ENCODE measurements at regions not wholly inside any gene's neighbourhood (a gene's known extent, or its start where the extent isn't known, plus 50 kb on each side); places are given as distances from the start of the nearest gene placed in this dataset.

GRCh38 chr3:104785947-104786346 lies 580.8 kb upstream of the ALCAM start:
- Histone ChIP-seq H3K36me3 (ENCODE audit: control insufficient read depth, insufficient read depth, low read length) (no peaks in the 10 kb centered on the region), H3K4me3 (ENCODE audit: low read length) (no peak overlapping the region), H3K9me3 (ENCODE audit: control insufficient read depth, low read depth, low read length) (peaks cover 3% of the 10 kb centered on the region), H3K4me1 (ENCODE audit: control insufficient read depth, insufficient read depth, low read length) (no peaks in the 10 kb centered on the region), H3K27ac (ENCODE audit: low read length) (no peak overlapping the region), H3K27me3 (ENCODE audit: control insufficient read depth, insufficient read depth, low read length) (no peaks in the 10 kb centered on the region)
- DNase-seq: no peak
- whole genome bisulfite sequencing (ENCODE audit: insufficient coverage, low lambda C conversion rate): 87% methylated on average over 3 of the region's 5 CpGs

GRCh38 chr3:104787306-104787705 lies 579.4 kb upstream of the ALCAM start:
- Histone ChIP-seq H3K4me1 (ENCODE audit: control insufficient read depth, insufficient read depth, low read length) (no peaks in the 10 kb centered on the region), H3K27me3 (ENCODE audit: control insufficient read depth, insufficient read depth, low read length) (no peaks in the 10 kb centered on the region), H3K9me3 (ENCODE audit: control insufficient read depth, low read depth, low read length) (peaks cover 3% of the 10 kb centered on the region), H3K27ac (ENCODE audit: low read length) (no peak overlapping the region), H3K4me3 (ENCODE audit: low read length) (no peak overlapping the region), H3K36me3 (ENCODE audit: control insufficient read depth, insufficient read depth, low read length) (no peaks in the 10 kb centered on the region)
- no peak for DNase-seq

DNA sequence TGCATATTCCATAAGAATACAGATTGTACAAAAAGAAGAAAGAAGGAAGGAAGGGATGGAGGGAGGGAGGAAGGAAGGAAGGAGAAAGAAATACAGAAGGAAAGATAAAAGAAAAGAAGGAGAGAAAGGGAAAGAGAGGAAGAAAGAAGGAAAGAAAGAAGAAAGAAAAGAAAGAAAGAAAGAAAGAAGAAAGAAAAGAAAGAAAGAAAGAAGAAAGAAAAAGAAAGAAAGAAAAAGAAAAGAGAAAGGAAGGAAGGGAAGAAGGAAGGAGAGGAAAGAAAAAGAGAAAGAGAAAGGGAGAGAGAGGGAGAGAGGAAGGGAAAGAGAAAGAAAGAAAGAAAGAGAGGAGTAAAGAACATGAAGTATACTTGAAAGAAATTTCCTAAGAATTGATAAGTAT lies 577.9 kb upstream of the ALCAM start:
- no peaks in the 10 kb centered on the region for H3K36me3 ChIP-seq (ENCODE audit: control insufficient read depth, insufficient read depth, low read length)
- H3K4me1 ChIP-seq (ENCODE audit: control insufficient read depth, insufficient read depth, low read length): no peaks in the 10 kb centered on the region
- peaks cover 3% of the 10 kb centered on the region for H3K9me3 ChIP-seq (ENCODE audit: control insufficient read depth, low read depth, low read length)
- H3K27ac ChIP-seq (ENCODE audit: low read length): no peak overlapping the region
- H3K27me3 ChIP-seq (ENCODE audit: control insufficient read depth, insufficient read depth, low read length): no peaks in the 10 kb centered on the region
- no peak overlapping the region for H3K4me3 ChIP-seq (ENCODE audit: low read length)
- DNase-seq: no peak

GRCh38 chr3:104791331-104791730 lies 575.4 kb upstream of the ALCAM start:
- H3K27ac ChIP-seq (ENCODE audit: low read length): no peak overlapping the region
- no peaks in the 10 kb centered on the region for H3K36me3 ChIP-seq (ENCODE audit: control insufficient read depth, insufficient read depth, low read length)
- DNase-seq: no peak
- no peaks in the 10 kb centered on the region for H3K9me3 ChIP-seq (ENCODE audit: control insufficient read depth, low read depth, low read length)
- H3K27me3 ChIP-seq (ENCODE audit: control insufficient read depth, insufficient read depth, low read length): no peaks in the 10 kb centered on the region
- no peak overlapping the region for H3K4me3 ChIP-seq (ENCODE audit: low read length)
- no peaks in the 10 kb centered on the region for H3K4me1 ChIP-seq (ENCODE audit: control insufficient read depth, insufficient read depth, low read length)
- no CpG with 5 or more reads among the region's 1 CpG for WGBS (ENCODE audit: insufficient coverage, low lambda C conversion rate)

- no peaks in the 10 kb centered on the region for H3K36me3 ChIP-seq (ENCODE audit: control insufficient read depth, insufficient read depth, low read length)
- no peaks in the 10 kb centered on the region for H3K4me1 ChIP-seq (ENCODE audit: control insufficient read depth, insufficient read depth, low read length)
- H3K27ac ChIP-seq (ENCODE audit: low read length): no peak overlapping the region
- no peak for DNase-seq
- 100% methylated on average over 3 of the region's 5 CpGs for WGBS (ENCODE audit: insufficient coverage, low lambda C conversion rate)
- no peaks in the 10 kb centered on the region for H3K9me3 ChIP-seq (ENCODE audit: control insufficient read depth, low read depth, low read length)
- H3K4me3 ChIP-seq (ENCODE audit: low read length): no peak overlapping the region
- no peaks in the 10 kb centered on the region for H3K27me3 ChIP-seq (ENCODE audit: control insufficient read depth, insufficient read depth, low read length)
Measured at GRCh38 chr3:104796556-104796955, 570.2 kb upstream of the ALCAM start.

DNA sequence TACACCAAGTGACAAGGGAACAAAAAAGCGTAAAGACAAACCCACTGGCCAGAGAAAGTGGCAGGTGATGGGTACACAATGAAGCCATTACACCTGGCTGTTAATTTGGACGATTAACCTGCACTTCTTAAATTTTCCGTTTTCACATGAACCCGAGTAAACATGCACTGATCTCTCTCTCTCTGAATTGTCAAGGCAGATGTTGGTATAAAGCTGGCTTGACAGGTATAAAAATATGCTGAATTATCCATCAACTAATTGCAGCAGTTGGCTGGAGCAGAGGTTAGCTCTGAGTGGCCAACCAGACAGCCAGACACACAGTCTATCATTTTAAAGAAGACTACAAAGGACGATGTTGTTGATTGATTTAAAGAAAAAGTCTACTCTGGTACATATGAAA lies 561.7 kb upstream of the ALCAM start:
- Histone ChIP-seq H3K36me3 (ENCODE audit: control insufficient read depth, insufficient read depth, low read length) (no peaks in the 10 kb centered on the region), H3K4me1 (ENCODE audit: control insufficient read depth, insufficient read depth, low read length) (no peaks in the 10 kb centered on the region), H3K4me3 (ENCODE audit: low read length) (no peak overlapping the region), H3K9me3 (ENCODE audit: control insufficient read depth, low read depth, low read length) (no peaks in the 10 kb centered on the region), H3K27me3 (ENCODE audit: control insufficient read depth, insufficient read depth, low read length) (no peaks in the 10 kb centered on the region), H3K27ac (ENCODE audit: low read length) (no peak overlapping the region)
- no peak for DNase-seq
- 50% methylated on average over 2 of the region's 5 CpGs for WGBS (ENCODE audit: insufficient coverage, low lambda C conversion rate)

DNA sequence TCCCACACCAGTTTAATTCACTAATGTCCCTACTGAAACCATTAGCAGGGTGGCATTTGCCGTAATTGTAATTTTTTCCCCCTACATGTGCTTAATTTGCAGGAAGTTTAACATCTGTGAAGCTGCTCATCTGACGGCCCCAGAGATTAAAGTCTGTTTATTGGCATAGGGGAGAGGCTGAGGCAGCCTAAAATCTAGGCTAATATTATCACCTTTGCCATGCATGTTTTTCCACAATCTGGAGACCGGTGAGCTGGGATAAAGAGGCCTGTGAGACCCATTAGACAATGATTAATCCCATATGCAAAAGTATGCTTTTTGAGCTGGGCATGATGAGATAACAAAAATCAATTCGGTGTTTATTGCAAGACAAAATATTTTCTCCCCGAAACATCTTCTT lies 561.2 kb upstream of the ALCAM start:
- no peaks in the 10 kb centered on the region for H3K9me3 ChIP-seq (ENCODE audit: control insufficient read depth, low read depth, low read length)
- no peaks in the 10 kb centered on the region for H3K36me3 ChIP-seq (ENCODE audit: control insufficient read depth, insufficient read depth, low read length)
- WGBS (ENCODE audit: insufficient coverage, low lambda C conversion rate): 60% methylated on average over 2 of the region's 5 CpGs
- no peak for DNase-seq
- no peak overlapping the region for H3K27ac ChIP-seq (ENCODE audit: low read length)
- no peaks in the 10 kb centered on the region for H3K4me1 ChIP-seq (ENCODE audit: control insufficient read depth, insufficient read depth, low read length)
- no peak overlapping the region for H3K4me3 ChIP-seq (ENCODE audit: low read length)
- no peaks in the 10 kb centered on the region for H3K27me3 ChIP-seq (ENCODE audit: control insufficient read depth, insufficient read depth, low read length)

DNA sequence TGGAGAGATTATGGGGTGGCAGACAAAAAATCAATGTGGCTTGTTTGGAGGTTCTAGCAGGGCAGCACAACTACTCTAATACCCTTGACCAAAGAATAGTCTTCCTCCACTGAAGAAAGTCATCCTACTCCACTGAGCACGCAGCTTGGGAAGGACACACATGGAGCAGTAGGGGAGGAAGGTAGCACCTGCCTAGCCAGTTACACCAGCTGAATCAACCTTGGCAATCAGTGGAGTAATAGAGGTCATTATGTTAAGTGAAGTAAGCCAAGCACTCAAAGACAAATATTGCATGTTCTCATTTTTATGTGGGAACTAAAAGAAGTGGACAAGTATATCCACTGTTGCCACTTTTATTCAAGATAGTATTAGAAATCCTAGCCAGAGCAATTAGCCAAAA lies 555.8 kb upstream of the ALCAM start:
- no CpG with 5 or more reads among the region's 1 CpG for WGBS (ENCODE audit: insufficient coverage, low lambda C conversion rate)
- no peaks in the 10 kb centered on the region for H3K27me3 ChIP-seq (ENCODE audit: control insufficient read depth, insufficient read depth, low read length)
- no peak overlapping the region for H3K4me3 ChIP-seq (ENCODE audit: low read length)
- H3K9me3 ChIP-seq (ENCODE audit: control insufficient read depth, low read depth, low read length): no peaks in the 10 kb centered on the region
- H3K36me3 ChIP-seq (ENCODE audit: control insufficient read depth, insufficient read depth, low read length): no peaks in the 10 kb centered on the region
- no peak overlapping the region for H3K27ac ChIP-seq (ENCODE audit: low read length)
- no peaks in the 10 kb centered on the region for H3K4me1 ChIP-seq (ENCODE audit: control insufficient read depth, insufficient read depth, low read length)
- DNase-seq: no peak

DNA sequence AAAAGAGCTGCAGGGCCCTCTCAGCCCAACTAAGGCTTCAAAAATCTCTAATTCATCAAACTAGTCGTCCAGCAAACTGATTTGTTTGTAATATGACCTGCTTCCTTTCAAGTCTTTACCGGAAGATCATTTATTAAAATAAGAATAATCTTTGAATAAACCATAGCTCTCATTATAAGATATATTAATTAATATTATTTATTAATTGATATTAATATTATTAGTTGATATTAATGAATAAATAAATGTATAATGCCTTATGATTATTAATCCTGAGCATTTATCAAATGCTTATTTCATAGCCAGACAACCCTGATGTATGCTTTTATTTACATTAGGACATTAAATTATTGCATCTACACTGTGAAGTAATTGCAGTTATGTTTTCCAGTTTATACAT lies 550.7 kb upstream of the ALCAM start:
- no peaks in the 10 kb centered on the region for H3K4me1 ChIP-seq (ENCODE audit: control insufficient read depth, insufficient read depth, low read length)
- H3K27me3 ChIP-seq (ENCODE audit: control insufficient read depth, insufficient read depth, low read length): no peaks in the 10 kb centered on the region
- no peaks in the 10 kb centered on the region for H3K36me3 ChIP-seq (ENCODE audit: control insufficient read depth, insufficient read depth, low read length)
- no peaks in the 10 kb centered on the region for H3K9me3 ChIP-seq (ENCODE audit: control insufficient read depth, low read depth, low read length)
- no peak overlapping the region for H3K4me3 ChIP-seq (ENCODE audit: low read length)
- 88% methylated on average over 1 of the region's 2 CpGs for WGBS (ENCODE audit: insufficient coverage, low lambda C conversion rate)
- H3K27ac ChIP-seq (ENCODE audit: low read length): no peak overlapping the region
- no peak for DNase-seq

DNA sequence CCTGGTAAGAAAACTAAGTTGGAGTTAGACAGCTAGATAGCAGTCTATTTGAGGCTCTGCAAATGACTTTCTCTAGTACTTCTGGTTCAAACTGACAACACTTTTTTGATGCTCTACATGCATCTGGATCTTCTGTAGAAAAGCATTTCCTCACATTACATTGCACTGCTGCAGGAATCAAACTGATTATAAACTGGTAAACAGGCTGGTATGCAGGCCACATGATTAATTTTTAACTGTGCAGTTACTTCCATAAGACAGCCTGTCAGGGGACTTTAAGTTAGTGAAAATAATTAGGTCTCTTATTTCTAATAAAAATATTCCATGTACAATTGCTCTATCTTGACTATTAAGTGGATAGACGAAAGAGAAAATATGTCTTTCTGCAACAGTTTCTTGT lies 550.0 kb upstream of the ALCAM start:
- Histone ChIP-seq H3K4me1 (ENCODE audit: control insufficient read depth, insufficient read depth, low read length) (no peaks in the 10 kb centered on the region), H3K27ac (ENCODE audit: low read length) (no peak overlapping the region), H3K27me3 (ENCODE audit: control insufficient read depth, insufficient read depth, low read length) (no peaks in the 10 kb centered on the region), H3K4me3 (ENCODE audit: low read length) (no peak overlapping the region), H3K36me3 (ENCODE audit: control insufficient read depth, insufficient read depth, low read length) (no peaks in the 10 kb centered on the region), H3K9me3 (ENCODE audit: control insufficient read depth, low read depth, low read length) (no peaks in the 10 kb centered on the region)
- no CpG with 5 or more reads among the region's 1 CpG for WGBS (ENCODE audit: insufficient coverage, low lambda C conversion rate)
- DNase-seq: no peak

DNA sequence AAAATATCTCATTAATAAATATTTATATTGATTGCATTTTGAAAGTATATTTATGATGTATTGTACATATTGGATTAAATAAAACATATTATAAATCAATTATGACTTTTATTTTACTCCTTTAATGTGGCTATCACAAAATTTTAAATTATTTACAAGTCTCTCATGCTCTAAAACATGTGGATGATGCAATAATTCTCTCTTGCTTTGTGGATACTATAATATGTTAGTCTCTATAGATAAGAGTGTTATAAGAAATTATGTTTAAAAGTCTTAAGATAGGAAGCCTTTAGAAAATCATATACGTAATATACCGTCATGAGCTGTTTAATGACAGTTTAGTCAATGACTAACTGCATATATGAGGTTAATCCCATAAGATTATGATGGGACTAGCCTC lies 547.4 kb upstream of the ALCAM start:
- H3K4me1 ChIP-seq (ENCODE audit: control insufficient read depth, insufficient read depth, low read length): no peaks in the 10 kb centered on the region
- no peaks in the 10 kb centered on the region for H3K9me3 ChIP-seq (ENCODE audit: control insufficient read depth, low read depth, low read length)
- no peak overlapping the region for H3K4me3 ChIP-seq (ENCODE audit: low read length)
- 50% methylated on average over 2 of the region's 2 CpGs for WGBS (ENCODE audit: insufficient coverage, low lambda C conversion rate)
- H3K36me3 ChIP-seq (ENCODE audit: control insufficient read depth, insufficient read depth, low read length): no peaks in the 10 kb centered on the region
- no peak overlapping the region for H3K27ac ChIP-seq (ENCODE audit: low read length)
- no peak for DNase-seq
- H3K27me3 ChIP-seq (ENCODE audit: control insufficient read depth, insufficient read depth, low read length): no peaks in the 10 kb centered on the region
